K562 (cell line): ENCODE measurements at regions not wholly inside any gene's neighbourhood (a gene's known extent, or its start where the extent isn't known, plus 50 kb on each side); places are given as distances from the start of the nearest gene placed in this dataset.

Experiments
- ATAC-seq: fragments of 200-7000 bp; cut with Tn5 transposase; 3 replicates; pipeline ENCODE4 v1.9.1; 2020; ENCODE audit warnings: moderate library complexity
- BruUV-seq: library from RNA; stranded (reverse); fragments of 400-500 nt; replicated peaks from 2 replicates; lab custom pipeline; 2021; lab: Mats Ljungman, UMichigan
- CTCF ChIA-PET: fragments of 300-600 bp; formaldehyde crosslinking; extraction: SDS; loops from one replicate; lab custom pipeline; 2021; ENCODE audit warnings: low intra/inter-chr PET ratio; lab: Yijun Ruan, JAX
- POLR2A ChIA-PET: fragments of 300-600, 350-650 bp; sonication (Branson Sonifier 250); formaldehyde crosslinking; extraction: SDS; loops from one replicate; lab custom pipeline; 2021; ENCODE audit warnings: antibody characterized with exemption, inconsistent platforms; lab: Yijun Ruan, JAX
- DNase-seq, 4 experiments: peaks; one replicate each; pipeline versions ENCODE4 v3.0.0 to v3.0.0-alpha.2; 2011 to 2018; ENCODE audit warnings: low spot score in 3 of 4, mixed read lengths in 3 of 4; ENCODE audit errors: extremely low read depth in 1 of 4
- FAIRE-seq: peaks from 2 replicates; lab custom pipeline; 2011; peaks lifted over from hg19 to GRCh38; lab: Jason Lieb, UNC
- H2AFZ ChIP-seq: 2 replicates; pipeline ENCODE4 v1.6.0; 2011; ENCODE audit warnings: low read depth, low read length, control low read depth, inconsistent platforms
- H3K27ac ChIP-seq: fragments of 200-600 bp; 3 replicates; pipeline ENCODE4 v1.8.0; 2011; ENCODE audit warnings: low read depth, mild to moderate bottlenecking, control low read depth, inconsistent platforms, low read length, moderate library complexity, mixed read lengths; ENCODE audit errors: extremely low read depth
- H3K27me3 ChIP-seq, 2 experiments: fragments of 300-600 bp in 1 of 2; 2 replicates in 1 of 2; 3 replicates in 1 of 2; pipeline versions ENCODE4 v1.6.0 to v1.8.0; 2011; ENCODE audit warnings: inconsistent platforms in 2 of 2, low read length in 2 of 2, mild to moderate bottlenecking in 1 of 2, mixed read lengths in 1 of 2, moderate library complexity in 1 of 2; ENCODE audit not compliant: control insufficient read depth in 2 of 2, insufficient read depth in 2 of 2
- H3K36me3 ChIP-seq: fragments of 300-600 bp; 3 replicates; pipeline ENCODE4 v1.8.0; 2011; ENCODE audit warnings: mild to moderate bottlenecking, low read length, inconsistent platforms; ENCODE audit not compliant: control insufficient read depth, insufficient read depth
- H3K4me1 ChIP-seq, 2 experiments: fragments of 200-600 bp in 1 of 2; replicated peaks in 1 of 2; 2 replicates in 1 of 2; 3 replicates in 1 of 2; pipeline versions ENCODE4 v1.5.1 to v1.8.0; 2011; ENCODE audit warnings: inconsistent platforms in 2 of 2, low read length in 2 of 2, mild to moderate bottlenecking in 1 of 2, mixed read lengths in 1 of 2, moderate library complexity in 1 of 2; ENCODE audit not compliant: control insufficient read depth in 2 of 2, insufficient read depth in 2 of 2
- H3K4me2 ChIP-seq: 2 replicates; pipeline ENCODE4 v1.6.1; 2011; ENCODE audit warnings: low read length, control low read depth, inconsistent platforms, mixed read lengths; ENCODE audit not compliant: insufficient read depth
- H3K4me3 ChIP-seq: fragments of 200-600 bp; sonication (generic), shearing (Covaris generic); 2 replicates; pipeline ENCODE4 v1.5.1; 2016; ENCODE audit warnings: control low read depth, inconsistent platforms
- H3K79me2 ChIP-seq: fragments of 200-600 bp; 3 replicates; pipeline ENCODE4 v1.8.0; 2011; ENCODE audit warnings: low read length, inconsistent platforms; ENCODE audit not compliant: control insufficient read depth, insufficient read depth
- H3K9ac ChIP-seq, 2 experiments: 2 replicates each; pipeline versions ENCODE4 v1.6.0 to v1.6.1; 2011; ENCODE audit warnings: low read depth in 2 of 2, low read length in 2 of 2, control low read depth in 1 of 2, inconsistent platforms in 1 of 2, mild to moderate bottlenecking in 1 of 2, mixed read lengths in 1 of 2; ENCODE audit not compliant: insufficient read depth in 1 of 2
- H3K9me1 ChIP-seq: one replicate; pipeline ENCODE4 v1.6.0; 2011; ENCODE audit warnings: inconsistent platforms, mild to moderate bottlenecking, low read length, moderate library complexity; ENCODE audit not compliant: control insufficient read depth, insufficient read depth
- H3K9me3 ChIP-seq: replicated peaks from 2 replicates; pipeline ENCODE4 v1.5.1; 2011; ENCODE audit warnings: low read depth, low read length, inconsistent platforms; ENCODE audit not compliant: control insufficient read depth, insufficient read depth
- H4K20me1 ChIP-seq: replicated peaks from 2 replicates; pipeline ENCODE4 v1.6.1; 2011; ENCODE audit warnings: low read length, inconsistent platforms, mixed read lengths; ENCODE audit not compliant: control insufficient read depth, insufficient read depth
- GABPB2 ChIP-seq: fragments of 250-450 bp; sonication (Bioruptor Pico); conservative IDR thresholded peaks from 2 replicates; pipeline ENCODE4 v1.5.1; 2021; ENCODE audit warnings: mild to moderate bottlenecking
- NCOA6 ChIP-seq: fragments of 450-650 bp; IDR thresholded peaks from 2 replicates; pipeline ENCODE4 v1.6.1; 2017; ENCODE audit warnings: mild to moderate bottlenecking
- RUNX1 ChIP-seq: sonication (generic); IDR thresholded peaks from 2 replicates; pipeline ENCODE4 v1.6.1; 2016; ENCODE audit warnings: antibody characterized with exemption, low read depth
- SIN3A ChIP-seq, 2 experiments: fragments of 150-350 bp in 1 of 2; IDR thresholded peaks; 2 replicates each; pipeline ENCODE4 v1.6.1; 2011 to 2016; ENCODE audit warnings: borderline replicate concordance in 2 of 2, low read depth in 2 of 2, low read length in 2 of 2, mild to moderate bottlenecking in 2 of 2, moderate library complexity in 2 of 2; ENCODE audit not compliant: control insufficient read depth in 1 of 2
- SMAD2 ChIP-seq: fragments of 150-350 bp; IDR thresholded peaks from 2 replicates; pipeline ENCODE4 v1.6.1; 2014; ENCODE audit warnings: low read depth, mild to moderate bottlenecking, low read length
- TEAD1 ChIP-seq, 2 experiments: fragments of 450-650 bp in 1 of 2; sonication (generic) in 1 of 2; formaldehyde crosslinking; IDR thresholded peaks; 2 replicates each; pipeline versions ENCODE4 v1.4.0 to v1.8.0; 2020 to 2022; ENCODE audit warnings: mild to moderate bottlenecking in 2 of 2, missing genetic modification reagents in 1 of 2
- ZFP1 ChIP-seq: fragments of 450-650 bp; formaldehyde crosslinking; IDR thresholded peaks from 2 replicates; pipeline ENCODE4 v1.4.0; 2020; ENCODE audit warnings: mild to moderate bottlenecking, mixed read lengths
- ZNF175 ChIP-seq: fragments of 200-800 bp; sonication (Bioruptor generic); IDR thresholded peaks from 2 replicates; pipeline ENCODE4 v1.6.1; 2016; ENCODE audit warnings: low read depth, mild to moderate bottlenecking, missing genetic modification characterization, missing compliant biosample characterization
- WGBS: fragments of 100-300 bp; shearing (Covaris generic); methylation state at CpG from one replicate; pipeline ENCODE4 v1.1.6; 2016; ENCODE audit warnings: low coverage, mixed read lengths; ENCODE audit not compliant: insufficient coverage; ENCODE audit errors: missing lambda C conversion rate; 5-methylcytosine and 5-hydroxymethylcytosine counted together
- in situ Hi-C: fragments of 300-500 bp; cut with MboI; formaldehyde crosslinking; loops from 4 replicates; pipeline ENCODE4 v1.15.0; 2018; ENCODE audit warnings: inconsistent platforms, mixed read lengths
- intact Hi-C: fragments of 100-400 bp; cut with micrococcal nuclease; formaldehyde crosslinking; loops from 2 replicates; pipeline ENCODE4 v1.14.2; 2022
- TF ChIP-seq, protein P1 (sequence below): sonication (generic); formaldehyde crosslinking; IDR thresholded peaks from 2 replicates; pipeline ENCODE4 v1.8.0; 2023; ENCODE audit warnings: mild to moderate bottlenecking, missing genetic modification reagents

DNA sequence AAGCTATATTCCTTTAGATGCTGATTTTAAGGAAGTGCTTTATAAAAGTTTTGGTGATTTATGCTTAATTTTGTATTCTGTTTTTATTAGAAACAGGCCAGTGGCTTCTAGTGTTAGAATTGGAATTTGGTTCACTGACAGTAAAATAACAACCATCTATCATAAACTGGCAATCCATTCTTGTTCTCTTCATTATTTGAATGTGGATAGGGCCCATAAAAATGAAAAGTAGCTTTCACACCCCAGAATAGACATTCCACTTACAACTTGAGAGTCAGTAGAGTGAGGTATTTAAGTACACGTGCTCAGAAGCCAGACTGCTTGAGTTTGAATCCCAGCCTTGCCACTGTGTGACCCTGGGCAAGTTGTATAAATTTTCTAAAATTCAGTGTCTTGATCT is 232.4 kb upstream of the CTSO start (continued):
- TF ChIP-seq RUNX1, result no peak
- no peak for TF ChIP-seq ZNF175 (CRISPR knock-in tag)
- no peak for TF ChIP-seq ZFP1

DNA sequence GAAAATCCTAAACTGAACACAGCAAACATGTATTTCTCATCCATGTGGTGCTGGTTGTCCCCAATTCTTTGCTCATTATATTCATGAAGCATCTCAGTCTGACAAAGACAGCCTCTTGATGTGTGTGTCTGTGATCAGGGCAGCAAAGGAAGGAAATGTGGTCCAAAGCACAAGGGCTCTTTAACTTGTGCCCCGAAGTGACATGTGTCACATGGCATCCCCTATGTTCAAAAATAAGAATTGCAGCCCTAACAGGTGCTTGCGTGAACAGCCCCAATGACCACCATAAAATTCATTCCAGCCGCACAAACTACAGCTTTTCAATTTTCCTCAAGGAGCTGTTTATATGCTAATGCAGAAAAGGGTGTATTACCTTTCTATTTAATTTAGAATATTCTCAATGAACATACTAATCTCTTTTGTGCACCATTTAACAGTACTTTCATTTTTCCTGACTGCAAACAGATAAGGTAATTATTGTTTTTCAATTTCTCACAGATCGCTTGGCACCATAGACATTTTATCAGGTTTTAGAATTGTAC is 231.9 kb upstream of the CTSO start:
- FAIRE-seq, result no peak
- intact Hi-C loops, result no loop called here
- no peak for ATAC-seq
- H3K36me3 ChIP-seq, result no peaks in the 10 kb centered on the region
- no peak overlapping the region for H2AFZ ChIP-seq
- H4K20me1 ChIP-seq, result no peaks in the 10 kb centered on the region
- H3K4me3 ChIP-seq, result no peak overlapping the region
- TF ChIP-seq, protein P1, sequence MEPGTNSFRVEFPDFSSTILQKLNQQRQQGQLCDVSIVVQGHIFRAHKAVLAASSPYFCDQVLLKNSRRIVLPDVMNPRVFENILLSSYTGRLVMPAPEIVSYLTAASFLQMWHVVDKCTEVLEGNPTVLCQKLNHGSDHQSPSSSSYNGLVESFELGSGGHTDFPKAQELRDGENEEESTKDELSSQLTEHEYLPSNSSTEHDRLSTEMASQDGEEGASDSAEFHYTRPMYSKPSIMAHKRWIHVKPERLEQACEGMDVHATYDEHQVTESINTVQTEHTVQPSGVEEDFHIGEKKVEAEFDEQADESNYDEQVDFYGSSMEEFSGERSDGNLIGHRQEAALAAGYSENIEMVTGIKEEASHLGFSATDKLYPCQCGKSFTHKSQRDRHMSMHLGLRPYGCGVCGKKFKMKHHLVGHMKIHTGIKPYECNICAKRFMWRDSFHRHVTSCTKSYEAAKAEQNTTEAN (CRISPR knock-in tag), result no peak
- TF ChIP-seq GABPB2 (CRISPR knock-in tag), result no peak
- no peak for TF ChIP-seq SMAD2
- no peak for TF ChIP-seq SIN3A (IDR thresholded peaks at IDR 0.05; ENCODE audit: borderline replicate concordance in 2 of 2, control insufficient read depth in 1 of 2, low read depth in 2 of 2, low read length in 2 of 2)
- no peak for TF ChIP-seq TEAD1 (CRISPR knock-in tag; IDR thresholded peaks at IDR 0.05)
- no peak for TF ChIP-seq NCOA6
- no peak overlapping the region for H3K27ac ChIP-seq
- H3K4me2 ChIP-seq, result no peak overlapping the region
- WGBS, result 4% methylated on average over 4 of the region's 4 CpGs
- no peak overlapping the region for H3K9ac ChIP-seq
- POLR2A ChIA-PET, result no interaction called here
- CTCF ChIA-PET, result no interaction called here
- no peak for DNase-seq
- no peaks in the 10 kb centered on the region for H3K9me1 ChIP-seq
- H3K79me2 ChIP-seq, result no peaks in the 10 kb centered on the region
- H3K4me1 ChIP-seq, result no peaks in the 10 kb centered on the region
- no peaks in the 10 kb centered on the region for H3K9me3 ChIP-seq
- H3K27me3 ChIP-seq, result no peaks in the 10 kb centered on the region
- in situ Hi-C loops, result no loop called here
- BruUV-seq, result no TSS peak
